HL-60 (cell line): ENCODE measurements at regions not wholly inside any gene's neighbourhood (a gene's known extent, or its start where the extent isn't known, plus 50 kb on each side); places are given as distances from the start of the nearest gene placed in this dataset.
"Not testable (repeated sequence)": the region's sequence is repeated elsewhere in the genome, so short reads cannot be mapped to it uniquely, and the experiment has no call there.

Experiments
- DNase-seq, 2 experiments: peaks; one replicate each; pipeline ENCODE4 v3.0.0-alpha.2; 2010 to 2020; ENCODE audit warnings: low read depth in 1 of 2, low spot score in 1 of 2
- H3K27ac ChIP-seq: fragments of 250-450 bp; sonication (Bioruptor Pico); replicated peaks from 2 replicates; pipeline ENCODE4 v1.5.1; 2020; ENCODE audit warnings: mild to moderate bottlenecking, moderate library complexity
- H3K27me3 ChIP-seq: fragments of 250-450 bp; sonication (Bioruptor Pico); 2 replicates; pipeline ENCODE4 v1.5.1; 2021; ENCODE audit warnings: mild to moderate bottlenecking, moderate library complexity; ENCODE audit not compliant: insufficient read depth, poor library complexity, severe bottlenecking
- H3K4me3 ChIP-seq: replicated peaks from 2 replicates; pipeline ENCODE4 v1.5.1; 2011; ENCODE audit warnings: mild to moderate bottlenecking, control low read depth, low read length; ENCODE audit not compliant: insufficient read depth
- GABPA ChIP-seq: IDR thresholded peaks from 2 replicates; pipeline ENCODE4 v1.6.1; 2012; ENCODE audit warnings: low read depth
- POLR2AphosphoS5 ChIP-seq: IDR thresholded peaks from 2 replicates; pipeline ENCODE4 v1.6.1; 2012; ENCODE audit warnings: low read depth
- SPI1 ChIP-seq: IDR thresholded peaks from 2 replicates; pipeline ENCODE4 v1.6.1; 2012; ENCODE audit warnings: low read depth, mild to moderate bottlenecking, borderline replicate concordance
- TF ChIP-seq, protein P1 (sequence below): IDR thresholded peaks from one replicate; pipeline ENCODE4 v1.5.1; 2011; ENCODE audit warnings: low read length, control low read depth, inconsistent platforms; ENCODE audit not compliant: insufficient read depth
- TF ChIP-seq, protein P2 (sequence below): IDR thresholded peaks from 2 replicates; pipeline ENCODE4 v1.6.1; 2012; ENCODE audit warnings: low read depth; ENCODE audit not compliant: insufficient replicate concordance

DNA sequence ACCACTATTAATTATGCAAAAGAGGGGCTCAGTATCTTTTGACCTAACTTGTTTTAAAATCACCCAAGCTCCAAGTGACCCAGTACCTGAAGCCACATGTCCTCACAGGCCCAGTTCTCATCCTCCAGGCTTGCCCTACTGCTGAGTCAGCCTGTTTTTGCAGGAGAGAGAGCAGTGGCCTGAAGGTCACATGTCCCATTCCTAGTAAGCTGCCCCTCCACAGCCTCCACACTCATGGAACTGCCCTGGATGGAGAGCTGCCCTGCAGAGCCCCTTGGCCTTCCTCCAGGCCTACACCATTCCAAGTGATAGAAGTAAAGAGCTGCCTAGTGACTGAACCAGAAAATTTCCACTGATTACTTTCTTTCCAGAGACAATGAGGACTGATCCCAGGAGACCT lies 139.8 kb upstream of the ST6GALNAC5 start:
- no peak overlapping the region for H3K4me3 ChIP-seq
- TF ChIP-seq, protein P1, sequence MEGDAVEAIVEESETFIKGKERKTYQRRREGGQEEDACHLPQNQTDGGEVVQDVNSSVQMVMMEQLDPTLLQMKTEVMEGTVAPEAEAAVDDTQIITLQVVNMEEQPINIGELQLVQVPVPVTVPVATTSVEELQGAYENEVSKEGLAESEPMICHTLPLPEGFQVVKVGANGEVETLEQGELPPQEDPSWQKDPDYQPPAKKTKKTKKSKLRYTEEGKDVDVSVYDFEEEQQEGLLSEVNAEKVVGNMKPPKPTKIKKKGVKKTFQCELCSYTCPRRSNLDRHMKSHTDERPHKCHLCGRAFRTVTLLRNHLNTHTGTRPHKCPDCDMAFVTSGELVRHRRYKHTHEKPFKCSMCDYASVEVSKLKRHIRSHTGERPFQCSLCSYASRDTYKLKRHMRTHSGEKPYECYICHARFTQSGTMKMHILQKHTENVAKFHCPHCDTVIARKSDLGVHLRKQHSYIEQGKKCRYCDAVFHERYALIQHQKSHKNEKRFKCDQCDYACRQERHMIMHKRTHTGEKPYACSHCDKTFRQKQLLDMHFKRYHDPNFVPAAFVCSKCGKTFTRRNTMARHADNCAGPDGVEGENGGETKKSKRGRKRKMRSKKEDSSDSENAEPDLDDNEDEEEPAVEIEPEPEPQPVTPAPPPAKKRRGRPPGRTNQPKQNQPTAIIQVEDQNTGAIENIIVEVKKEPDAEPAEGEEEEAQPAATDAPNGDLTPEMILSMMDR = no peak
- no peak for TF ChIP-seq POLR2AphosphoS5
- TF ChIP-seq, protein P2, sequence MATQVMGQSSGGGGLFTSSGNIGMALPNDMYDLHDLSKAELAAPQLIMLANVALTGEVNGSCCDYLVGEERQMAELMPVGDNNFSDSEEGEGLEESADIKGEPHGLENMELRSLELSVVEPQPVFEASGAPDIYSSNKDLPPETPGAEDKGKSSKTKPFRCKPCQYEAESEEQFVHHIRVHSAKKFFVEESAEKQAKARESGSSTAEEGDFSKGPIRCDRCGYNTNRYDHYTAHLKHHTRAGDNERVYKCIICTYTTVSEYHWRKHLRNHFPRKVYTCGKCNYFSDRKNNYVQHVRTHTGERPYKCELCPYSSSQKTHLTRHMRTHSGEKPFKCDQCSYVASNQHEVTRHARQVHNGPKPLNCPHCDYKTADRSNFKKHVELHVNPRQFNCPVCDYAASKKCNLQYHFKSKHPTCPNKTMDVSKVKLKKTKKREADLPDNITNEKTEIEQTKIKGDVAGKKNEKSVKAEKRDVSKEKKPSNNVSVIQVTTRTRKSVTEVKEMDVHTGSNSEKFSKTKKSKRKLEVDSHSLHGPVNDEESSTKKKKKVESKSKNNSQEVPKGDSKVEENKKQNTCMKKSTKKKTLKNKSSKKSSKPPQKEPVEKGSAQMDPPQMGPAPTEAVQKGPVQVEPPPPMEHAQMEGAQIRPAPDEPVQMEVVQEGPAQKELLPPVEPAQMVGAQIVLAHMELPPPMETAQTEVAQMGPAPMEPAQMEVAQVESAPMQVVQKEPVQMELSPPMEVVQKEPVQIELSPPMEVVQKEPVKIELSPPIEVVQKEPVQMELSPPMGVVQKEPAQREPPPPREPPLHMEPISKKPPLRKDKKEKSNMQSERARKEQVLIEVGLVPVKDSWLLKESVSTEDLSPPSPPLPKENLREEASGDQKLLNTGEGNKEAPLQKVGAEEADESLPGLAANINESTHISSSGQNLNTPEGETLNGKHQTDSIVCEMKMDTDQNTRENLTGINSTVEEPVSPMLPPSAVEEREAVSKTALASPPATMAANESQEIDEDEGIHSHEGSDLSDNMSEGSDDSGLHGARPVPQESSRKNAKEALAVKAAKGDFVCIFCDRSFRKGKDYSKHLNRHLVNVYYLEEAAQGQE = no peak
- TF ChIP-seq SPI1 = no peak
- TF ChIP-seq GABPA = no peak
- DNase-seq = no peak
- H3K27ac ChIP-seq = no peak overlapping the region
- no peaks in the 10 kb centered on the region for H3K27me3 ChIP-seq

DNA sequence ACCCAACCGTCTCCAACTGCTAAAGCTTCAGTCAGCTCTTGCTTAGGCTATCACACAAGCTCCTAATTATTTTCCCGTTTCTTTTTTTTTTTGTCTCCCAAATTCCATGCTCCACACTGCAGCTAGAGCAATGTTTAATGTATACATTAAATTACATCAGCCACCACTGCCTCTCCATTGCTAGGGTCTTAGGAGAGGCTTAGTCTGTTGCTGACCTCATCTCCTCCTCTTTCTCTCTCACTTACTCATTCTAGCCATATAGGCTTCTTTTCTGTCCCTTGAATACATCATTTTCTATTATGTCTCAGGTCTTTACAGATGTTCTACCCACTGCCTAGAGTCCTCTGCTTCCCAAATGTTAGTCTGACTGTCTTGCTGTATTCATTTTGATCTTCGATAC lies 138.1 kb upstream of the ST6GALNAC5 start:
- no peaks in the 10 kb centered on the region for H3K27me3 ChIP-seq
- TF ChIP-seq POLR2AphosphoS5 (no peak), GABPA (no peak), SPI1 (no peak)
- TF ChIP-seq, protein P1 = no peak
- TF ChIP-seq, protein P2 = no peak
- no peak overlapping the region for H3K4me3 ChIP-seq
- no peak for DNase-seq
- H3K27ac ChIP-seq = no peak overlapping the region

DNA sequence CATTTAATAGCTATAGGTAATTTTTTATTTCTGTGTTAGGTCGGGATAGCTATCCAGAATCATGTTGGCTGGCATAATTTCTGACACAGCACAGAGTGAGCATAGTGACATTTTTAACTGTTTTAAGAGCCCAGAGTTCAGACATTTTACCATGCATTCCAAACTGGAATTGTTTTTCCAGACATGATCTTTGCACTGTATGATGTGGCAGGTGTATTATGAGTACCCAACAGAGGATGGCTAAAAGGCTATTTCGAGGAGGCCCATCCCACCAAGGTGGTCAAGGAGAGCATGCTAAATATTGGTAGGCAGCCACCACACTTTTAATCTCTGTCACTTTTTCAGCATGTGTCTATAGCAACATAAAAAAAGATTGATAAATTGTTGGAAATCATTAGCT lies 137.3 kb upstream of the ST6GALNAC5 start:
- Histone ChIP-seq H3K27ac (no peak overlapping the region), H3K27me3 (no peaks in the 10 kb centered on the region), H3K4me3 (no peak overlapping the region)
- no peak for DNase-seq
- TF ChIP-seq POLR2AphosphoS5 (no peak), GABPA (no peak), SPI1 (no peak)
- TF ChIP-seq, protein P1 = no peak
- TF ChIP-seq, protein P2 = no peak

DNA sequence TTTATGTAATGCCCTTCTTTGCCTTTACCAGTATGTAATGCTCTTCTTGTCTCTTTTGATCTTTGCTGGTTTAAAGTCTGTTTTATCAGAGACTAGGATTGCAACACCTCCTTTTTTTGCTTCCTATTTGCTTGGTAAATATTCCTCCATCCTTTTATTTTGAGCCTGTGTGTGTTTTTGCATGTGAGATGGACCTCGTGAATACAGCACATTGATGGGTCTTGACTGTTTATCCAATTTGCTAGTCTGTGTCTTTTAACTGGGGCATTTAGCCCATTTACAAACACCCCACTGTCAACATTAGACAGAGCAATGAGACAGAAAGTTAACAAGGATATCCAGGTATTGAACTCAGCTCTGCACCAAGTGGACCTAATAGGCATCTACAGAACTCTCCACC lies 128.9 kb upstream of the ST6GALNAC5 start:
- not testable (repeated sequence) for H3K4me3 ChIP-seq, DNase-seq, H3K27ac ChIP-seq, H3K27me3 ChIP-seq

DNA sequence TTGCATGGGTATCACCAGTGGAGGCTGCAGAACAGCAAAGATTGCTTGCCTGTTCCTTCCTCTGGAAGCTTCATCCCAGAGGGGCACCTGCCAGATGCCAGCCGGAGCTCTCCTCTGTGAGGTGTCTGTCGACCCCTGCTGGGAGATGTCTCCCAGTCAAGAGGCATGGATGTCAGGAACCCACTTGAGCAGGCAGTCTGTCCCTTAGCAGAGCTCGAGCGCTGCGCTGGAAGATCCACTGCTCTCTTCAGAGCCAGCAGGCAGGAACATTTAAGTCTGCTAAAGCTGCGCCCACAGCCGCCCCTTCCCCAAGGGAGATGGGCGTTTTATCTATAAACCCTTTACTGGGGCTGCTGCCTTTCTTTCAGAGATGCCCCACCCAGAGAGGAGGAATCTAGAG lies 126.3 kb upstream of the ST6GALNAC5 start:
- H3K27ac ChIP-seq, DNase-seq, H3K4me3 ChIP-seq, H3K27me3 ChIP-seq: not testable (repeated sequence)
